HEK293 (cell line): ENCODE measurements at regions not wholly inside any gene's neighbourhood (a gene's known extent, or its start where the extent isn't known, plus 50 kb on each side); places are given as distances from the start of the nearest gene placed in this dataset.

ENCODE experiments used
- CTCF ChIA-PET: fragments of 350-600 bp; formaldehyde crosslinking; extraction: SDS; loops from one replicate; lab custom pipeline; 2021; ENCODE audit warnings: antibody characterized with exemption; lab: Yijun Ruan, JAX
- POLR2A ChIA-PET: fragments of 300-600 bp; formaldehyde crosslinking; extraction: SDS; loops from one replicate; lab custom pipeline; 2020; ENCODE audit warnings: antibody characterized with exemption, inconsistent platforms; lab: Yijun Ruan, JAX
- H3K27ac ChIP-seq: fragments of 200-500 bp; sonication (Bioruptor generic); 2 replicates; pipeline ENCODE4 v1.5.1; 2014; ENCODE audit warnings: low read depth, low read length, control low read depth, inconsistent platforms; ENCODE audit errors: extremely low read depth
- H3K36me3 ChIP-seq, 2 experiments: fragments of 200-500 bp in 1 of 2; sonication (Bioruptor generic) in 1 of 2; 1 replicate in 1 of 2; 2 replicates in 1 of 2; pipeline ENCODE4 v1.5.1; 2014 to 2017; ENCODE audit warnings: inconsistent platforms in 2 of 2, low read length in 2 of 2; ENCODE audit not compliant: control insufficient read depth in 2 of 2, insufficient read depth in 1 of 2
- H3K4me1 ChIP-seq: fragments of 200-500 bp; sonication (Bioruptor generic); 2 replicates; pipeline ENCODE4 v1.5.1; 2014; ENCODE audit warnings: mild to moderate bottlenecking, low read length, inconsistent platforms; ENCODE audit not compliant: control insufficient read depth, insufficient read depth
- H3K4me3 ChIP-seq: 2 replicates; pipeline ENCODE4 v1.5.1; 2011; ENCODE audit warnings: low read depth, mild to moderate bottlenecking, control low read depth, low read length, moderate library complexity
- H3K9me3 ChIP-seq: fragments of 200-500 bp; sonication (Bioruptor generic); 2 replicates; pipeline ENCODE4 v1.5.1; 2014; ENCODE audit warnings: low read depth, low read length, inconsistent platforms; ENCODE audit not compliant: control insufficient read depth, insufficient read depth
- GFI1B ChIP-seq: fragments of 450-650 bp; formaldehyde crosslinking; IDR thresholded peaks from 2 replicates; pipeline ENCODE4 v1.5.1; 2016; ENCODE audit warnings: missing biosample characterization, missing genetic modification characterization
- GLI2 ChIP-seq: fragments of 450-650 bp; formaldehyde crosslinking; IDR thresholded peaks from 2 replicates; pipeline ENCODE4; 2017; ENCODE audit warnings: missing biosample characterization, missing genetic modification characterization, low read depth, borderline replicate concordance
- HOXC10 ChIP-seq: sonication (generic); formaldehyde crosslinking; IDR thresholded peaks from 2 replicates; pipeline ENCODE4 v1.8.1; 2023; ENCODE audit warnings: mild to moderate bottlenecking, missing genetic modification reagents
- KLF8 ChIP-seq: fragments of 450-650 bp; formaldehyde crosslinking; IDR thresholded peaks from 2 replicates; pipeline ENCODE4 v1.5.1; 2016; ENCODE audit warnings: missing biosample characterization, missing genetic modification characterization
- KLF9 ChIP-seq: fragments of 450-650 bp; formaldehyde crosslinking; IDR thresholded peaks from 2 replicates; pipeline ENCODE4 v1.5.1; 2016; ENCODE audit warnings: missing biosample characterization, missing genetic modification characterization, low read depth
- RBAK ChIP-seq: fragments of 450-650 bp; formaldehyde crosslinking; IDR thresholded peaks from 2 replicates; pipeline ENCODE4 v1.5.1; 2016; ENCODE audit warnings: missing biosample characterization, missing genetic modification characterization
- REST ChIP-seq: fragments of 450-650 bp; formaldehyde crosslinking; IDR thresholded peaks from 2 replicates; pipeline ENCODE4 v1.5.1; 2016; ENCODE audit warnings: missing biosample characterization, missing genetic modification characterization
- YY1 ChIP-seq: fragments of 450-650 bp; formaldehyde crosslinking; IDR thresholded peaks from 2 replicates; pipeline ENCODE4 v1.5.1; 2018; ENCODE audit warnings: missing biosample characterization, missing genetic modification characterization
- ZBTB1 ChIP-seq: fragments of 450-650 bp; formaldehyde crosslinking; IDR thresholded peaks from 2 replicates; pipeline ENCODE4 v1.5.1; 2016; ENCODE audit warnings: missing biosample characterization, missing genetic modification characterization
- ZBTB49 ChIP-seq: fragments of 450-650 bp; formaldehyde crosslinking; IDR thresholded peaks from 2 replicates; pipeline ENCODE4 v1.5.1; 2016; ENCODE audit warnings: missing biosample characterization, missing genetic modification characterization, low read depth
- ZEB2 ChIP-seq: fragments of 450-650 bp; formaldehyde crosslinking; IDR thresholded peaks from 2 replicates; pipeline ENCODE4 v1.5.1; 2016; ENCODE audit warnings: missing biosample characterization, missing genetic modification characterization
- ZFP69B ChIP-seq: fragments of 450-650 bp; formaldehyde crosslinking; IDR thresholded peaks from 2 replicates; pipeline ENCODE4 v1.5.1; 2016; ENCODE audit warnings: missing biosample characterization, missing genetic modification characterization
- ZNF121 ChIP-seq: fragments of 450-650 bp; formaldehyde crosslinking; IDR thresholded peaks from 2 replicates; pipeline ENCODE4 v1.5.1; 2016; ENCODE audit warnings: missing biosample characterization, missing genetic modification characterization
- ZNF148 ChIP-seq: fragments of 450-650 bp; formaldehyde crosslinking; IDR thresholded peaks from 2 replicates; pipeline ENCODE4 v1.5.0; 2017; ENCODE audit warnings: missing biosample characterization, missing genetic modification characterization, borderline replicate concordance
- ZNF175 ChIP-seq: fragments of 450-650 bp; formaldehyde crosslinking; IDR thresholded peaks from 2 replicates; pipeline ENCODE4 v1.5.1; 2016; ENCODE audit warnings: missing biosample characterization, missing genetic modification characterization
- ZNF214 ChIP-seq: fragments of 450-650 bp; formaldehyde crosslinking; IDR thresholded peaks from 2 replicates; pipeline ENCODE4 v1.5.1; 2017; ENCODE audit warnings: missing biosample characterization, mild to moderate bottlenecking, missing genetic modification characterization, borderline replicate concordance
- ZNF394 ChIP-seq: fragments of 450-650 bp; formaldehyde crosslinking; IDR thresholded peaks from 2 replicates; pipeline ENCODE4 v1.5.1; 2016; ENCODE audit warnings: missing biosample characterization, missing genetic modification characterization, mild to moderate bottlenecking, moderate library complexity, borderline replicate concordance
- ZNF510 ChIP-seq: fragments of 450-650 bp; formaldehyde crosslinking; IDR thresholded peaks from 2 replicates; pipeline ENCODE4 v1.5.1; 2018; ENCODE audit warnings: mild to moderate bottlenecking, missing genetic modification characterization, missing biosample characterization; ENCODE audit not compliant: insufficient replicate concordance
- ZNF529 ChIP-seq: fragments of 450-650 bp; formaldehyde crosslinking; IDR thresholded peaks from 2 replicates; pipeline ENCODE4 v1.5.1; 2017; ENCODE audit warnings: missing genetic modification characterization, missing biosample characterization; ENCODE audit not compliant: insufficient replicate concordance
- ZNF571 ChIP-seq: fragments of 450-650 bp; formaldehyde crosslinking; IDR thresholded peaks from 2 replicates; pipeline ENCODE4 v1.5.0; 2017; ENCODE audit warnings: missing biosample characterization, missing genetic modification characterization
- ZNF701 ChIP-seq: fragments of 450-650 bp; formaldehyde crosslinking; IDR thresholded peaks from 2 replicates; pipeline ENCODE4 v1.5.1; 2016; ENCODE audit warnings: missing biosample characterization, missing genetic modification characterization
- ZNF785 ChIP-seq: fragments of 450-650 bp; formaldehyde crosslinking; IDR thresholded peaks from 2 replicates; pipeline ENCODE4 v1.5.1; 2016; ENCODE audit warnings: missing biosample characterization, missing genetic modification characterization
- ZNF792 ChIP-seq: fragments of 450-650 bp; formaldehyde crosslinking; IDR thresholded peaks from 2 replicates; pipeline ENCODE4 v1.5.1; 2016; ENCODE audit warnings: missing biosample characterization, missing genetic modification characterization
- ZNF837 ChIP-seq: fragments of 450-650 bp; formaldehyde crosslinking; IDR thresholded peaks from 2 replicates; pipeline ENCODE4 v1.5.1; 2016; ENCODE audit warnings: missing biosample characterization, missing genetic modification characterization
- ZSCAN4 ChIP-seq: fragments of 450-650 bp; formaldehyde crosslinking; IDR thresholded peaks from 2 replicates; pipeline ENCODE4 v1.5.1; 2017; ENCODE audit warnings: missing biosample characterization, missing genetic modification characterization

- CTCF ChIA-PET: no interaction called here
- H3K36me3 ChIP-seq: no peaks in the 10 kb centered on the region
- no peak overlapping the region for H3K27ac ChIP-seq
- H3K4me3 ChIP-seq: no peak overlapping the region
- TF ChIP-seq ZNF148 (tag by site-specific recombination): no peak
- no peak for TF ChIP-seq KLF9 (tag by site-specific recombination)
- no peak for TF ChIP-seq ZNF394 (tag by site-specific recombination)
- no peak for TF ChIP-seq RBAK (tag by site-specific recombination)
- TF ChIP-seq ZNF510 (tag by site-specific recombination): no peak
- TF ChIP-seq ZSCAN4: no peak
- no peak for TF ChIP-seq GLI2 (tag by site-specific recombination)
- TF ChIP-seq ZNF571 (tag by site-specific recombination): no peak
- TF ChIP-seq, all 188 proteins: peak for 0
- no peaks in the 10 kb centered on the region for H3K4me1 ChIP-seq
- no peaks in the 10 kb centered on the region for H3K9me3 ChIP-seq
- POLR2A ChIA-PET: no interaction called here
These were observed 149.7 kb downstream of the AEBP2 start for GRCh38 chr12:19588951-19589350.

- Histone ChIP-seq H3K27ac (no peak overlapping the region), H3K36me3 (no peaks in the 10 kb centered on the region), H3K4me3 (no peak overlapping the region), H3K9me3 (no peaks in the 10 kb centered on the region), H3K4me1 (no peaks in the 10 kb centered on the region)
- POLR2A ChIA-PET: no interaction called here
- TF ChIP-seq ZBTB1 (tag by site-specific recombination): no peak
- TF ChIP-seq ZEB2 (tag by site-specific recombination): no peak
- TF ChIP-seq ZNF785: no peak
- no peak for TF ChIP-seq YY1 (tag by site-specific recombination)
- TF ChIP-seq ZNF701: no peak
- no peak for TF ChIP-seq ZBTB49
- no peak for TF ChIP-seq ZNF529 (tag by site-specific recombination)
- TF ChIP-seq ZNF837 (tag by site-specific recombination): no peak
- TF ChIP-seq ZNF792: no peak
- TF ChIP-seq ZFP69B (tag by site-specific recombination): no peak
- TF ChIP-seq ZNF214: no peak
- TF ChIP-seq KLF8 (tag by site-specific recombination): no peak
- no peak for TF ChIP-seq REST (tag by site-specific recombination)
- TF ChIP-seq ZNF175 (tag by site-specific recombination): no peak
- TF ChIP-seq HOXC10: no peak
- no peak for TF ChIP-seq GFI1B (tag by site-specific recombination)
- TF ChIP-seq ZNF121: no peak
- CTCF ChIA-PET: no interaction called here
These were observed 152.7 kb downstream of the AEBP2 start for GRCh38 chr12:19591951-19592350.
